ENCODE measurements at regions not wholly inside any gene's neighbourhood (a gene's known extent, or its start where the extent isn't known, plus 50 kb on each side); places are given as distances from the start of the nearest gene placed in this dataset.
"Not testable (repeated sequence)": the region's sequence is repeated elsewhere in the genome, so short reads cannot be mapped to it uniquely, and the experiment has no call there.

- Histone ChIP-seq H3K9ac (ENCODE audit: low read length in 2 of 2) (no peak overlapping the region), H3K4me1 (ENCODE audit: control insufficient read depth, insufficient read depth, low read length) (no peaks in the 10 kb centered on the region), H3K27me3 (ENCODE audit: control insufficient read depth in 1 of 2, insufficient read depth in 2 of 2, low read length in 2 of 2) (no peaks in the 10 kb centered on the region)
These were observed 469.6 kb upstream of the NRG3 start for GRCh38 chr10:81405399-81405798.

DNA sequence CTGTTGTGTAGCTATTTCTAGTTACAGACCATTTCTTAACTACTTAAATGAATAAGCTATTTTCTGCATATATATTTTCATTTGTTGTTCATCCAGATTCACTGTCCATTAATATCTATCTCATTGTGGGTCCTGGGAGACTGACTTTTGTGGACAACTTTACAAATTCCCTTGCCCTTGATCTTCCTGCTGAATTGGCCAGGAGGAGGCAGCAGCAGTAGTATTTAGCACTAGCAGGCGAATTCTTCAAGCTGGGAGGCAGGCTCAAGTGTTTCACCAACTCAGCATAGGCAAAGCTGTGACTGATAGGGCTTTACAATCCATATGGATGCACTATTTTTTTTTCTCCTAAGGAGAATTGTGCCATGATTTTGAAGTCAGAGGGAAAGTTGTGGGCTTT, 461.0 kb upstream of the NRG3 start:
- H3K9me3 ChIP-seq (ENCODE audit: control insufficient read depth in 2 of 2, low read length in 2 of 2), result no peaks in the 10 kb centered on the region
- H3K4me1 ChIP-seq (ENCODE audit: control insufficient read depth, insufficient read depth, low read length), result no peaks in the 10 kb centered on the region
- no peak overlapping the region for H3K4me3 ChIP-seq (ENCODE audit: low read length in 2 of 2)
- no peaks in the 10 kb centered on the region for H3K27me3 ChIP-seq (ENCODE audit: control insufficient read depth in 1 of 2, insufficient read depth in 2 of 2, low read length in 2 of 2)
- no peak overlapping the region for H3K27ac ChIP-seq (ENCODE audit: low read length)
- H3K36me3 ChIP-seq (ENCODE audit: control insufficient read depth in 2 of 2, insufficient read depth in 2 of 2, low read length in 2 of 2), result no peaks in the 10 kb centered on the region
- no peak overlapping the region for H3K9ac ChIP-seq (ENCODE audit: low read length in 2 of 2)

More at GRCh38 chr10:81405399-81405798, 469.6 kb upstream of the NRG3 start:
- H3K36me3 ChIP-seq (ENCODE audit: control insufficient read depth in 2 of 2, insufficient read depth in 2 of 2, low read length in 2 of 2), result no peaks in the 10 kb centered on the region
- no peak overlapping the region for H3K27ac ChIP-seq (ENCODE audit: low read length)
- H3K9me3 ChIP-seq (ENCODE audit: control insufficient read depth in 2 of 2, low read length in 2 of 2), result no peaks in the 10 kb centered on the region
- H3K4me3 ChIP-seq (ENCODE audit: low read length in 2 of 2), result no peak overlapping the region

- Histone ChIP-seq H3K27me3 (ENCODE audit: control insufficient read depth in 1 of 2, insufficient read depth in 2 of 2, low read length in 2 of 2) (no peaks in the 10 kb centered on the region), H3K36me3 (ENCODE audit: control insufficient read depth in 2 of 2, insufficient read depth in 2 of 2, low read length in 2 of 2) (no peaks in the 10 kb centered on the region), H3K9ac (ENCODE audit: low read length in 2 of 2) (no peak overlapping the region), H3K9me3 (ENCODE audit: control insufficient read depth in 2 of 2, low read length in 2 of 2) (no peaks in the 10 kb centered on the region), H3K4me1 (ENCODE audit: control insufficient read depth, insufficient read depth, low read length) (no peaks in the 10 kb centered on the region), H3K27ac (ENCODE audit: low read length) (no peak overlapping the region), H3K4me3 (ENCODE audit: low read length in 2 of 2) (no peak overlapping the region)
These were observed 448.3 kb upstream of the NRG3 start for GRCh38 chr10:81426722-81427121.

DNA sequence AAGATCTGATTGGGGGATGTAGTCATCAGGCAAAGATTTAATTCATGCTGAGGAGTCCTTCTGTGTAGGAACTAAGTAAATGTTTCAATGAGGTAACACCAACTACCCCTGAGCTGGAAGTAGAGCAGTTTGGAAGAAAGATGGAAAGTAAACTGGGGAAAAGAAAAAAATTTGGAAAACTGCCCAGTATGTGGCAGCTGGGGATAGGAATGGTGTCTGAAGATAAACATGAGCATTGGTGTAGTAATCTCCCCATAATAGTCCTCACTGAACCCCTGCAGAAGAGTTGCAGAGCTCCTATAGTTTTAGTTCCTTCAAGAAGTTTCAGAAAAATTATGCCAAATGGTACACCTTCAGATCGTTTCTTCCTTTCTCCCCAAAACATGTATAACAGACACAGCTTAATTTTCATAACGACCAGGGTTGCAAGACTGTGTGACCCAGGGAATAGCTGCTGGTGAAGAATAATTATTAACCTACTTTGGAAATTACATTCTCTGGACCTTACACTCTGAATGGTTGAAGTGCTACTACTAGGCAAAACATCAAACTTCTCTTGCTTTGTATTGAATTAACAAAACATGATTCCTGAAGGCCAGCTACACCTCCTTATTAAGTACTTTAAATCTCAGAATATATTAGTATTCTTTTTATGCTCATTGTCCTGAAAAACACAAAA, 446.4 kb upstream of the NRG3 start:
- Histone ChIP-seq H3K9ac (ENCODE audit: low read length in 2 of 2) (no peak overlapping the region), H3K27me3 (ENCODE audit: control insufficient read depth in 1 of 2, insufficient read depth in 2 of 2, low read length in 2 of 2) (no peaks in the 10 kb centered on the region), H3K4me1 (ENCODE audit: control insufficient read depth, insufficient read depth, low read length) (no peaks in the 10 kb centered on the region), H3K9me3 (ENCODE audit: control insufficient read depth in 2 of 2, low read length in 2 of 2) (no peaks in the 10 kb centered on the region), H3K4me3 (ENCODE audit: low read length in 2 of 2) (no peak overlapping the region), H3K27ac (ENCODE audit: low read length) (no peak overlapping the region), H3K36me3 (ENCODE audit: control insufficient read depth in 2 of 2, insufficient read depth in 2 of 2, low read length in 2 of 2) (no peaks in the 10 kb centered on the region)

DNA sequence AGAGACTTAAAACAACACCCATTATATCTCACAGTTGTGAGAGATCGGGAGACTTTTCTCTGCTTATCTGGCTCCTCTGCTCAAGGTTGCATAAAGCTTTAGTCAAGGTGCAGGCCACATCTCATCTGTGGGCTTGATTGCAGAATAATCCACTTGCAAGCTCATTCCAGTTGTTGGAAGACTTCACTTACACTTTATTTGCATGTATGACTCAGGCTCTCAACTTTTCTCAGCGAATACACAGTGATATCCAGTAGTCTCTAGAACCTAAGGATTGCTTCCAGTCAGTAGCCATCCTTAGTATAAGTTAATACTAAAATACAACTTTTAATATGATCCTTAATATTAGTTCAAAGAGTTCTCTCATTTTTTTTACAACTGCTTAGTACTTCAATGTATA, 435.5 kb upstream of the NRG3 start:
- Histone ChIP-seq H3K27me3 (ENCODE audit: control insufficient read depth in 1 of 2, insufficient read depth in 2 of 2, low read length in 2 of 2) (no peaks in the 10 kb centered on the region), H3K36me3 (ENCODE audit: control insufficient read depth in 2 of 2, insufficient read depth in 2 of 2, low read length in 2 of 2) (no peaks in the 10 kb centered on the region), H3K9ac (ENCODE audit: low read length in 2 of 2) (no peak overlapping the region), H3K4me3 (ENCODE audit: low read length in 2 of 2) (no peak overlapping the region), H3K27ac (ENCODE audit: low read length) (no peak overlapping the region), H3K9me3 (ENCODE audit: control insufficient read depth in 2 of 2, low read length in 2 of 2) (peaks cover 0 to 3% of the 10 kb centered on the region in 2 donors), H3K4me1 (ENCODE audit: control insufficient read depth, insufficient read depth, low read length) (no peaks in the 10 kb centered on the region)

GRCh38 chr10:81441624-81442023, 433.4 kb upstream of the NRG3 start:
- H3K4me3 ChIP-seq (ENCODE audit: low read length in 2 of 2); H3K4me1 ChIP-seq (ENCODE audit: control insufficient read depth, insufficient read depth, low read length); H3K9ac ChIP-seq (ENCODE audit: low read length in 2 of 2); H3K27ac ChIP-seq (ENCODE audit: low read length); H3K27me3 ChIP-seq (ENCODE audit: control insufficient read depth in 1 of 2, insufficient read depth in 2 of 2, low read length in 2 of 2); H3K9me3 ChIP-seq (ENCODE audit: control insufficient read depth in 2 of 2, low read length in 2 of 2); H3K36me3 ChIP-seq (ENCODE audit: control insufficient read depth in 2 of 2, insufficient read depth in 2 of 2, low read length in 2 of 2): not testable (repeated sequence)

- Histone ChIP-seq H3K4me1 (ENCODE audit: control insufficient read depth, insufficient read depth, low read length) (no peaks in the 10 kb centered on the region), H3K9ac (ENCODE audit: low read length in 2 of 2) (no peak overlapping the region), H3K36me3 (ENCODE audit: control insufficient read depth in 2 of 2, insufficient read depth in 2 of 2, low read length in 2 of 2) (no peaks in the 10 kb centered on the region), H3K27me3 (ENCODE audit: control insufficient read depth in 1 of 2, insufficient read depth in 2 of 2, low read length in 2 of 2) (no peaks in the 10 kb centered on the region), H3K9me3 (ENCODE audit: control insufficient read depth in 2 of 2, low read length in 2 of 2) (peaks cover 0 to 3% of the 10 kb centered on the region in 2 donors), H3K27ac (ENCODE audit: low read length) (no peak overlapping the region), H3K4me3 (ENCODE audit: low read length in 2 of 2) (no peak overlapping the region)
These were observed 430.6 kb upstream of the NRG3 start for GRCh38 chr10:81444242-81444929.

- Histone ChIP-seq H3K4me1 (ENCODE audit: control insufficient read depth, insufficient read depth, low read length) (no peaks in the 10 kb centered on the region), H3K9me3 (ENCODE audit: control insufficient read depth in 2 of 2, low read length in 2 of 2) (no peaks in the 10 kb centered on the region), H3K4me3 (ENCODE audit: low read length in 2 of 2) (no peak overlapping the region), H3K27me3 (ENCODE audit: control insufficient read depth in 1 of 2, insufficient read depth in 2 of 2, low read length in 2 of 2) (no peaks in the 10 kb centered on the region), H3K36me3 (ENCODE audit: control insufficient read depth in 2 of 2, insufficient read depth in 2 of 2, low read length in 2 of 2) (no peaks in the 10 kb centered on the region), H3K27ac (ENCODE audit: low read length) (no peak overlapping the region), H3K9ac (ENCODE audit: low read length in 2 of 2) (no peak overlapping the region)
These were observed 424.3 kb upstream of the NRG3 start for GRCh38 chr10:81450651-81451050.

- Histone ChIP-seq H3K36me3 (ENCODE audit: control insufficient read depth in 2 of 2, insufficient read depth in 2 of 2, low read length in 2 of 2) (no peaks in the 10 kb centered on the region), H3K4me3 (ENCODE audit: low read length in 2 of 2) (no peak overlapping the region), H3K4me1 (ENCODE audit: control insufficient read depth, insufficient read depth, low read length) (no peaks in the 10 kb centered on the region), H3K9ac (ENCODE audit: low read length in 2 of 2) (no peak overlapping the region), H3K27ac (ENCODE audit: low read length) (no peak overlapping the region), H3K9me3 (ENCODE audit: control insufficient read depth in 2 of 2, low read length in 2 of 2) (no peaks in the 10 kb centered on the region), H3K27me3 (ENCODE audit: control insufficient read depth in 1 of 2, insufficient read depth in 2 of 2, low read length in 2 of 2) (no peaks in the 10 kb centered on the region)
These were observed 402.0 kb upstream of the NRG3 start for GRCh38 chr10:81472927-81473470.

DNA sequence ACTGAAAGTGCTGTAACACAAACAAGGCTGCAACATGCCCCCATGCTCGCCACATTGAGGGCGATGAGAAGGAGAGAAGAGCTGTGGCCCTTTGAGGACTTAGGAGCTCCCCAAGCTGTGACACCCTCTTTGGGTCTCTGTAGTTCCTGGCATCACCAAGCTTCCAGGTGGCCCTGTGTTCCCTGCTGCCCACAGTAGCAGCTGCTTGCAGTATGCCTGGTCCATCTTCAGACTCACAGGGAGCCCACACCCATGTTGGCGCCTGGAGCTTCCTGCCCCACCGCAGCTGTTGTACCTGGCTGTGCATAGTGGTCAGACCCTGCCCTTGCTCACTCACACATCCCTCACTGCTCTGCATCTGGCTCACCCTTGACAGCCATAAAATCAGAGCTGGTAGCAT, 401.2 kb upstream of the NRG3 start:
- H3K4me1 ChIP-seq (ENCODE audit: control insufficient read depth, insufficient read depth, low read length), result no peaks in the 10 kb centered on the region
- no peaks in the 10 kb centered on the region for H3K36me3 ChIP-seq (ENCODE audit: control insufficient read depth in 2 of 2, insufficient read depth in 2 of 2, low read length in 2 of 2)
- no peak overlapping the region for H3K4me3 ChIP-seq (ENCODE audit: low read length in 2 of 2)

DNA sequence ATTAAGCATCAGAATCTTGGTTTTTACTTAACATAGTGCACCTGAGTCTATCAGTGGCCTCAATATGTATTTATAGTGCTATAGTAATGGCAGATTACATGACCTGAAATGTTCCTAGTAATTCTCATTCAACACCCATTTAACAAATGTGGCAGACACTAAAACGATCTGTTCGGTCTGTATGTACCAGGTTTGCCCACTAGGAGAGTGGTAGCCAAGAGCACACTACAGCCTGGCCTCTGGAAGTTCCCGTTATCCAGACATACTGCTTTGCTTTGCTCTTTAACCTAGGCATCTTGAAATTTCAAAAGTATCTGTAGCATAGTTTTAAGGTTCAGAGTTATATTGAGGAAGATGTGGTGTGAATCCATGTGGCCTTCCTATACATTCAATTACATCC, 395.7 kb upstream of the NRG3 start:
- H3K36me3 ChIP-seq (ENCODE audit: control insufficient read depth in 2 of 2, insufficient read depth in 2 of 2, low read length in 2 of 2), result no peaks in the 10 kb centered on the region
- no peaks in the 10 kb centered on the region for H3K27me3 ChIP-seq (ENCODE audit: control insufficient read depth in 1 of 2, insufficient read depth in 2 of 2, low read length in 2 of 2)
- no peak overlapping the region for H3K27ac ChIP-seq (ENCODE audit: low read length)
- H3K4me3 ChIP-seq (ENCODE audit: low read length in 2 of 2), result no peak overlapping the region
- H3K9me3 ChIP-seq (ENCODE audit: control insufficient read depth in 2 of 2, low read length in 2 of 2), result no peaks in the 10 kb centered on the region
- no peaks in the 10 kb centered on the region for H3K4me1 ChIP-seq (ENCODE audit: control insufficient read depth, insufficient read depth, low read length)
- no peak overlapping the region for H3K9ac ChIP-seq (ENCODE audit: low read length in 2 of 2)

More for the DNA sequence above, 401.2 kb upstream of the NRG3 start:
- Histone ChIP-seq H3K9ac (ENCODE audit: low read length in 2 of 2) (no peak overlapping the region), H3K27ac (ENCODE audit: low read length) (no peak overlapping the region), H3K9me3 (ENCODE audit: control insufficient read depth in 2 of 2, low read length in 2 of 2) (no peaks in the 10 kb centered on the region), H3K27me3 (ENCODE audit: control insufficient read depth in 1 of 2, insufficient read depth in 2 of 2, low read length in 2 of 2) (no peaks in the 10 kb centered on the region)

Data from stomach smooth muscle (tissue), 2 donors.